ENCODE measurements at regions not wholly inside any gene's neighbourhood (a gene's known extent, or its start where the extent isn't known, plus 50 kb on each side); places are given as distances from the start of the nearest gene placed in this dataset.

- TF ChIP-seq JUN (IDR thresholded peaks at IDR 0.05; ENCODE audit: low read depth, low read length): no peak
Observed at GRCh38 chr5:10081584-10081983, 168.1 kb downstream of the ATPSCKMT start (continued).
